Stimulated activated CD4-positive, alpha-beta T cell treated with anti-CD3 and anti-CD28 coated beads, Interleukin-4, amount 100 ng/mL, for 48 hours (primary cell): ENCODE measurements at regions not wholly inside any gene's neighbourhood (a gene's known extent, or its start where the extent isn't known, plus 50 kb on each side); places are given as distances from the start of the nearest gene placed in this dataset.

Source experiments
- DNase-seq, 2 donors: peaks; one replicate each; pipeline ENCODE4 v3.0.0-alpha.2; 2020; ENCODE audit warnings: low read depth in 2 of 2

DNA sequence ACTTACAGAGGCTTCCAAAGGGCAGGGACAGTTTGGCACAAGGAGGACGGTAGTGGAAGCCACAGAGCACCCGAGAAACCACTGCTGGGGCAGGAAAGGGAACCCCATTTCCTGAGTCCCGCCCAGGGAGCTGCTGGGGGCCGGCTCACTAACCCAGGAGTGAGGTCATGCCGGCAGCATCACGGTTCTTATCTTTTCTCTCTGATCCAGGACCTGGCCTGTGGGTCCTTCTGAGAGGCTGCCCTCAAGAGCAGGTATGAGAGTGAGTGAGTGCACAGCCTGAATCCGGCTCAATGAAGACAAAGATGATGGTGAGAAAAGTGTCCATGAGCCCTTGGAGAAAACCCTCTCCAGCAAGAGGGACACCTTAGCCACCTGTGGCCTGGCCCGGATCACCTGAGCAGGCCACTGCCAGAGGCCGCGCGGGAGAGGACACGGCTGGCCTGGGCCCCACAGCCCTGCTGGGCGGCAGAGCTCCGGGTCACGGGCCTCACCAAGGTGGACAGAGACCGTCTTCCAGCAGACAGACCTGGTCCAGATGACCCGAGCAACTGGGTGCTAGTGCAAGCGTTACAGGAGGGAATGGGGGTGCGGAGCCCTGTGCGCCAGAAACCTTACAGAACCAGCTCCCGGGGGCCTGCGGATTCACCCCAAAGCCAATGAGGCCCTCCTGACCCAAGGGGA lies 94.9 kb downstream of the RIPK4 start:
- no peak for DNase-seq

DNA sequence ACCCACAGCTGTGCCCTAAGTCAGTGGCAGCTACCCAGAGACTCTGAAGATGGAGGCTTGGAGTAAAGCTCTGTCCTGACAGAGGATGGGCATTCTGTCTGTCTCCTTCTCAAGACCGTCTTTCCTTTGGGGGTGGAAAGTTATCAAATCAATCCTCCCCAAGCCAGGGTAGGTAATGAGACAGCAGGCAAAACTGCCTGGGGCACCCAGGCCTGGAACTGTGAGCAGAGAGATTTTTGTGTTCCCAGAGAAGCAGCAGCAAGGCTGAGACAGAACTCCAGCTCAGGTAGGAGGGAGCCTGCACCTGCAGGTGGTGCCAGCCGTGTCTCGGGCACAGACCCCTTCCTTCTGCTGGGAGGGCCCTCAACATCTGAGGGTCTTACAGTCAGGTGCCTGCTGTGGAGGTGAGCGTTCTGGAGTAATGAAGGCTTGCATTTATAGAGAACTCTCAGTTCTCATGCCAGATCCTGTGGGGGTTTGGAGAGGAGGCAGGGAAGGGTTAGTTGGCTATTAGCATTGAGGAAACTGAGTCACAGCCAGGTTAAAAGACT lies 95.6 kb downstream of the RIPK4 start:
- DNase-seq: no peak

DNA sequence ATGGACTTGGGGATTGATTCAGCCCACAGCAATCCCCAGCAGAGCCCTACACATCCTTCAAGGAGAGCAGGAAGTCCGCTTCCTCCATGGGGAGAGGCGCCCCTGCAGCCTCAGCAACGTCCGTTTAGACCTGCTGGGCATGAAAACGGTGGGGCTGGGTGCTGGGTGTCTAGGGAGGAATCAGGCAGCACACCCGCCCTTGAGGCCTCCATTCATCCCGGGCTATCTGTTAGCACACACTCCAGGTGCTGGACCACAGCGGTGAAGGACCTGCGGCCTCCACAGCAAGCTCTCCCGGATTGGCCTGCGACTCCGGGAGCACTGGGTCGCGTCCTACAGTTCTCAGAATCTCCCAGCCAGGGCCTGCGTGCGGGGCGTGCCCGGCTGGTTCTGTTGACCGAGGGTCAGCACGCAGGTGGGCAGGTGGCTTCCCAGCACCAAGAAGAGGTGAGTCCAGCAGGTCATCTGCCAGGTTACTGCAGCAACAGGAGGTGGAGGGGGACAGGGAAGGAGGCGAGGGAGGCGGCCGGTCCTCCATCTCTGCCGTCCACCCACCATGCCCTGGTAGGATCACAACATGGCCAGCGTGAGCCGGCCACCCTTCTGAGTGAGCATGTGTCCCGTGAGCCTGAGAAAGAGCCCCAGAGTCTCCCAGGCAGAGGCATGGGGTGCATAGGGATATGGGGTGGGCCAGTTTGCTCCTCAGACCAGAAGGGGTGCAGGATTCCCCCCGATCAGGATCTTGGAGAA lies 96.6 kb downstream of the RIPK4 start:
- DNase-seq: no peak

DNA sequence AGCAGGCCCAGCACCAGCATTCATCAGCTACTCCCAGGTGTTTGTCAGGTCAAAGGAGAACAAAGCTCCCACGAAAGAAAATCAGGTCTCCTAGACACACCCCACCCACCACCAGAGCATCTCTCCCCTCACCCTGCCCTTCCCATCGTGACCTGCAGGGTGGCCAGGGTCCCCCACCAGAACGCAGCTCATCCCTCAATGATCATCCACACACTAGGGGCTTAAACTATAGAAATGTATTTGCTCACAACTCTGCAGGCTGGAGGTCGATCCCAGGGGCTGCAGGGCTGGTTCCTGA lies 97.4 kb downstream of the RIPK4 start:
- no peak for DNase-seq

DNA sequence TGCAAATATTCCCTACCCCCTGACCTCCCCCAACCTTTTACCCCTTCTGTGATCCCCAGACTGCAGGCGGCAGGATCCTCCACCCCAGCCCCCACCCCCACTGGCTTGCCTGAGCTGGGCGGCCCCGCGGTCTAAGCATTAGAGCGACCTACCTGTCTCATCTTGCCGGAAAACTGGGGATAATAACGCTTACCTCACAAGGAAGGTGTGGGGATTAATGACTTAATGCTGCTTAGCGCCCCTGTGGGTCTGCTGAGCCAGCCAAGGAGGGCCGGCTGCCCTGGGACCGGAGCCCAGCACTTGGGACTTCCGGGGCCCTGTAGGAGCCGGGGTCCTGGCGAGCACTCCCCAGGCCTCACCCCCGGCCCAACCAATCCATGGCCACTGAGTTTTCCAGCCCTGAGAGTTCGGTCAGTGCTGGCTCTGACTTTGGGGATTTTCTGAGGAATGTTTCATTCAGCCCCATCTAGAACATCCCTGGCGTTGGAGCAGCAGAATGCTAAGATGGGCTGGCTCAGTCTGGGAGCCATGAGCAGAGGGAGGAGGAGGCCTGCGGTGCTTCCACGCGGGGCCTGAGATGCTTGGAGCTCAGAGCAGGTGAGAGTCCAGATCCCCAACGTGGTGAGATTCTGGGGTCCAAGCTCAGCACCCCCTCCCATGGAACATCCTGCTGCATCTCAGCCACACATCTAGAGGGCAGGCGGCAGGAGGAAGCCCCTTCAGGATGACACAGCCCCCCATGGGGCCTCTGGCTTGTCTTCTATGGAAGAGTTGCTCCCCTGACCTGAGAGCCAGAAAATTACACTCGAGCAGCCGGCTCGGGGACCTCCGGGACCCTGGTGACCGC lies 97.9 kb downstream of the RIPK4 start:
- no peak for DNase-seq

DNA sequence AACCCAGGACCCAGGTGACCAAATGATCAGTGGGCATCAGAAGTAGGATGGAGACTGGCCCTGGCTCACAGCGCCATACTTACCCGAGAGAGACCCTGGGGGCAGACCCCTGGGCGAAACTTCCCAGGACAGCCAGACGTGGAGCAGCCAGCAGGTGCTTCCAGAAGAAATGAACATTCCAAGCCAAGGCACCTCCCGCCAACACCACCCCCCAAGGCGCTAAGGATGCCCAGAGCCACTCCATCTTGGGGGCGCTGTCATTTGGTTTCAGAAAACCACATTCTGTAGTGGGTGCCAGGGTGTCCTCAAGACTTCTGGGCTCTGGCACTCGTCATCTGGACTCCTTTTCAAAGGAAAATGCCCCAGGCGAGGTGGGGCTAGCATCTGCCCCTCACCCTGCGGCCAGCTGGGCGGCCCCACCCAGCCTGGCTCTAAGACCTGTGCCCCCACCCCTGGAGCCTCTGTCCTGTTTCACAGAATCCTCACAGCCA lies 98.8 kb downstream of the RIPK4 start:
- no peak for DNase-seq

DNA sequence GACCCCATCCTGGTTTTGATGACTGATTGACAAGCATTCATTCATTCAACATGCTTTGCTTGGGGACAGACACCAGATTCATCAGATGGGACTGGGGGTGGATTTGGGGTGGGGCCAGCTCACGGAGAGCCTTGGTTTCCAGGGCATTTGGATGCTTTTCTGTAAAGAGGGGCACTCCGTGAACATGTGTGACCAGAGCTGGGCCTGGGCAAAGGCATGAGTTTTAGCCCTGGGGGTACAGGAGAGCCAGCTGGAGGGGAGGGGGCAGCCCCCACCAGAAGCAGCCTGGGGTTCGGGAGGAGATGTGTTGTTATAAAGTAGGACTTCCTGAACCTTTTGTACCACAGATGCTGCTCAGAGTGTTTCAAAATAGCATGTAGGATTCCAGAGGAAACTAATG lies 99.7 kb downstream of the RIPK4 start:
- no peak for DNase-seq

DNA sequence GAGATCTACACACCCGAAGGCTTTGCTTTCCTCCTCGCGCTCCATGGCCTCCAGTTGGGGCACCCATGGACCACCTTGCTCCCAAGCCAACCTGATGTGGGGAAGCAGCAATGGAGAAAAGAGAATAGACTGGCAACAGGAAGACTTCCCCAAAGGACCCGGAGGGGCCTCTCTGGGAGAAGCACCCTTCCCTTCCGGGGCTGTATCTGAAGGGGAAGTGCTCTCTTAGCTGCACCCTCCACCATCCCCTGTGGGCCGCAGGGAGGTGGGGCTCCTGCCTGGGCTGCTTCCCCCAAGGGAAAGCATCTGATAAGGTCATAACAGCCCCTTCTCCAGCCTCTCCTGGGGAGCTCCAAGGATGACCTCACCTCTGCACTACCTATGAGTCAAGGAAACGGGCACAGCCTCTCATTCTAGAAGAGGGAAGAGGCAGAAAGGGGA lies 100.2 kb downstream of the RIPK4 start:
- DNase-seq: no peak

DNA sequence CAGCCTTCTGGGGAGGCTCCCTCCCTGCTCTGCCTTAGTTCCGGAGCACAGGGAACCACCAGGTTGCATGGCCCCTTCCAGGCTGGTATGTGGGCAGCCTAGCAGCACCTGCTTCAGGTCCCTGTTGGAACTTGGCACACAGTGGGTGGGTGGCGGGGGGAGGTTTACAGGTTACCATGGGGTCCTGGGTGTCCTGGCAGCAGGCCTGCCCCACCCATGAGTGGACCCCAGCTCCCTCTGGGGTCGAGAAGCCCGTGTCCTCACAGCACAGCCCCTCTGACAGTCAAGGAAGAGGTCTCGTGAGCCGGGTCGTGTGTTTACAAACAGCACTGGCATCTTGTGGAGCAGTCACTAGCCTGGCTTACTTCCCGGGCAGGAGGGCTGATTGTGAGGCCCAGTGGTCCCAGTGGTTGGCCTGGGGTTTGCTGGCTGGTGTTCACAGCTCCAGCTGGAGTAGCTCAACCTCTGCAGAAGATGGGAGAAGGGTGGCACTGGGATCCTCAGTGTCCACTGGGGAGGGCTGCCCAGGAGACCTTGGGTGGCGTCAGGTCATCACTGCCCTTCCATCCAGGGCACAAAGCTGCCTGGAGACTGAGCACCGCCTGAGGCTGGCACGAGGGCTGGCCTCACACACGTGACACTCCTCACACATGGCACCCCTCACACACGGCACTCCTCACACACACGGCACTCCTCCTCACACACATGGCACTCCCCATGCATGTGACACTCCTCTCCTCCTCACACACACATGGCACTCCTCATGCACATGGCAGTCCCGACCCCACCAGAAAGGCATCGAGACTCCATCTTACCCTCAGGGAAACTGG lies 100.9 kb downstream of the RIPK4 start:
- no peak for DNase-seq

DNA sequence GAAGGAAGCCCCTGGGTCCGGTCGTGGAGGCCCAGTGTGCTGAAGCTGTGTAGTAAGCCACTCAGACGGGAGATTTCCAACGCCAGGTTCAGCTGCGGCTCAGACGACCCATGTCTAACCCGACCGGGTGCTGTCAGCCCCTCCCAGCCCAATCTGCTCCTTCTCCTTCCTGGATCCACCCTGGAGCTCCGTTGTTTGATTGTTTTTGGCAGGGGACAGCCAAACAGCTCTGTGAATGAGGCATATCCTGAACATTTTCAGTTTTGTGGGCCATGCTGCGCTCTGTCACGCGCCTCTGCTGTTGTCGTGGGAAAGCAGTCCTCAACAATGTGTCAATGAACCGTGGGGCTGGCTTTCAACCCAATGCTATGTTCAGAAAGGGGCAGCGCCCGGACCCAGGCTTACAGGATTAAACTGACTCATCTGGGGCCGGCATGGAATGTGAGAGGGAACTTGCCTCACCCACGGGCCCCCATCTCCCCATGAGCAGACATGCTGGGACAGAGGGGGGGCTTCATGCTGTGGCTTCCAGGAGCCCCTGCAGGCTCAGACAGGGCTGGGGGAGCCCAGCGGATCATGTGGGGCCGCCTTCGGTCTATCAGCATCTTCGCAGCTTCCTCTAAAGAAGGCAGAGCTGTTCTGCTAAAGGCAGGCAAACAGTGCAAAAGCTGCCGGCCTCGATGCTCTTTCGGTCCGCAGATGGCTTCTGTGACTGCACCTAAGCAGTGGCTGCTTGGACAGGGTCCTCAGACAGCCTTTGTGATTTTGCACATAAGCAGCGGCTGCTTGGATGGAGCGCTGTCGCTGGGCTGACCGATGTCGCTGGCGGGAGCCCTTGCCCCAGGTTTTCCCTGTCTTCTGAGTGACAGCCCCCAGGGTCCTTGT lies 101.7 kb downstream of the RIPK4 start:
- no peak for DNase-seq

DNA sequence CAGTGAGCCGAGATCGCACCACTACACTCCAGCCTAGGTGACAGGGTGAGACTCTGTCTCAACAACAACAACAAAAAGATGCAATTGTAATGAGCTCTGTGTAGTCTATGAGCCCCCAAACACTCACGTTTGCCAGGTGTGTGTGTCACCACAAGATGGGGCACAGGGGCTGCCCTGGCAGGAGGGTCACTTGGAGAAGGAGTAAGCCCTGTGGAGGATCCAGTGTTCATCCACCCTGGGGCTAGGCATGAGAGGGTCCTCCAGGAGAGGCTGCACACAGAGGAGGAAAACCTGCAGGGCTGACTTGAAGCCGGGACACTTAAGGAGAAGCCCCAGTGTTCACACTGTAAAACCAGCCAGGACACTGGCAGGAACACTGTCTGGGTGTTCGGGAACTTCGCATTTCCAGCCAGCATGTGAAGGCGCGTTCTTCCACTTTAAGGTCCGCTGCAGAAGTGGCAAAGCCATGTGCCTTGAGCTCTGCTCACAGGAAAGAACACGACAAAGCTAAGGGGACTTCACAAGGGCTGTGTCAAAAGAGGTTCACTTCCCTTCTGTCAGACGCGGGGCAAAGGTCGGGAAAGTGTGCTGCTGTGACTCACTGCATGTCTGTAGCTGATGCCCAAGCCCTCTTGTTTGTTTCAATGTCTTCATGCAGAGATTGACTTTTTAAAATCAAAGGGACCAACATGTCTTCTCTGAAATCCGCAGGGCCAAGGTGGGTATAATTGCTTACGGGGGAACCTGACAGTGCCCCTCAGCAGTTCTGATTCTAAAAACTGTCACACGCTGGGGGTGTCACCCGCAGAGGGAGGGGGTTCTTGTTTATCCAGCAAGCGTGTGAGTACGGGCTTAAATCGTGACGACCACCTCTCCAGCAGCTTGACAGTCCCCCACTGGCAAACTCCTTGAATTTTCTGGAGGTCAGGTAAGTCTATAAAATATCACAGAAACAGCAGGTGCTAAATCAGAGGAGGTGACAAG lies 102.8 kb downstream of the RIPK4 start:
- no peak for DNase-seq

DNA sequence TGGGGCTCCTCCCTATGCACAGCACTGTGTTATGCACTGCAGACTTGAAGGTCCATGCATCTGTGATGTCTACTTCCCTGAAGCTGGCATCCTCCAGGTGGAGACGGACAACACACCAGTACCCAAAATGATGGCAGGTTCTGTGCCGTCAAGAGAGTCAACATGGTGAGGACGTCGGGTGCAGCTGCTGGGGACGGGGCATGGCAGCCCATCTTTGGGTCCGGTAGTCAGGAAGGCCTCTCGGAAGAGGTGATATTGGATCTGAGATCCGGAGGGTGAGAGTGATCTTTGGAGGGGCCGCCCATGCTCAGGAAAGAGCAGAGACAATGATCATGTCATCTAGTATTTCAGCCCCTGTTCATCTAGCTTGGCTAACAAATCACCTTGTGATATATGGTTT lies 104.1 kb downstream of the RIPK4 start:
- DNase-seq: no peak

DNA sequence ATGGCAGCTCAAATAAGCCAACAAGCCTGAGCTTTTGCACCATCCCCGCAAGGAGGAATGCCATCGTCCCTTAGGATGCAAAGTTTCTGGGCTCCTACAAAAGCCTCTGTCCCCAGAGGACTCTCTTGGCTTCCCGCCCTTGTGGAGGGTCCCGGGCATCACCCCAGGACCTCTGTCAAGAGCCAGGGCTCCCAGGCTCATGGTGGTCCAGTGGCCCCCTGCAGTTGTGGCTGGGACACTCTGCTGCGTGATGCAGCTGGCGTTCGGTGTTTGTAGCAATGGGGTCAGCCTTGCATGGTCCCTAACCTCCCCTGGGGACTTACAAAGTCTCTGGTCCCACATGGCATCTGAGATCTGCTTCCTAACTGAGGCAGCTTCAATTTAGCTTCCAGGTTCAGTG lies 104.7 kb downstream of the RIPK4 start:
- DNase-seq: no peak

DNA sequence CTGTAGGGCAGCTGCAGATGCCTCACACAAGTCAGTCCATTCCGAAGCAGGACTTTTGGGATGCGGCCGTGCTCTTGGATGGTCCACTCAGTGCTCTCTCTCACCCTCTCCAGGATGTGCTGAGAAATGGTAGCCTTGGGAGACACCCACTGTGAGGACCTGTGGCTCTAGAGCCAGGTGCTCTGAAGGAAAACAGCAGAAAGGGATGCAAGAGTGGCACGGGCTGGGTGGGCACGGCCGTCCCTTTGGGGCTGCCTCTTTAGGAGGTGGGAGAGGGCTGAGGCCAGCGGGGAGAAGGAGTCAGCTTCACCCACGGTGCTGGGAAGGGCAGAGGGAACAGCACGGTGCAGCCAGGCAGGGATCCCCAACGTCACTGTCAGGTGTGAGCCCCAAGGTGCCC lies 106.1 kb downstream of the RIPK4 start:
- no peak for DNase-seq

DNA sequence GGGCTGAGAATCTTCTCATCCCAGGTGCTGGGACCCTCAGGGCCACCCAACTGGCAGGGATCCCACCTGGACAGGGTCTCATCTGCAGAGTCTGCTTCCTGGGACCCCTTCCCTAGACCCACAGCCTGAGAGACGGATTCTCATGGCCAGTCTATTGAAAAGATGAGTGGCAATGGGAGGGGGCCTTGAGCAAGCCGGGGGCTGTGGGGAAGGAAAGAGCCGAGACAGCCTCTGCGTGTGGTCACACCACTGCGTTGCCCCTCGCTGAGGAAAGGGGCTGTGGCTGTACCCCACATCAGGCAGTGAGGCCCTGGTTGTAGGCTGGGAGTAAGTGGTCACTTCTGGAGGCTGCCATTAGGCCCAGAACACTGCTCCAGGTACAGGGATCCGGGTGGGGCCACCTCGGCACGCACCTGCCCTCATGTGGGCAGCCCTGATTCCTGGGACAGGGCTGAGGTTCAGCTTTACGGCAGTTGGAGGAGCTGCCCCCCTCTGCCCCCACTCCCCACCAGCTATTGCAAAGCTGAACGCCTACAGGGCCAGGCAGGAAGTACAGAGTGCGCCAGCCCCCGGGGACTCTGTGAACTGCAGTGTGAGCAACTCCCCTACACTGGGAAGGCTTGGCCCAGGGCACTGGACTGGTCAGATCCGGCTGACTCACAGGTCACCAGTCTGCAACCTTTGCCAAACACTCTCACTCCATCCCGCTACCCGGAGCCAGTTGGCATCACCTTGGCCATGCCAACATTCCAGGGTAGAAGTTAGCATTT lies 106.9 kb downstream of the RIPK4 start:
- no peak for DNase-seq

DNA sequence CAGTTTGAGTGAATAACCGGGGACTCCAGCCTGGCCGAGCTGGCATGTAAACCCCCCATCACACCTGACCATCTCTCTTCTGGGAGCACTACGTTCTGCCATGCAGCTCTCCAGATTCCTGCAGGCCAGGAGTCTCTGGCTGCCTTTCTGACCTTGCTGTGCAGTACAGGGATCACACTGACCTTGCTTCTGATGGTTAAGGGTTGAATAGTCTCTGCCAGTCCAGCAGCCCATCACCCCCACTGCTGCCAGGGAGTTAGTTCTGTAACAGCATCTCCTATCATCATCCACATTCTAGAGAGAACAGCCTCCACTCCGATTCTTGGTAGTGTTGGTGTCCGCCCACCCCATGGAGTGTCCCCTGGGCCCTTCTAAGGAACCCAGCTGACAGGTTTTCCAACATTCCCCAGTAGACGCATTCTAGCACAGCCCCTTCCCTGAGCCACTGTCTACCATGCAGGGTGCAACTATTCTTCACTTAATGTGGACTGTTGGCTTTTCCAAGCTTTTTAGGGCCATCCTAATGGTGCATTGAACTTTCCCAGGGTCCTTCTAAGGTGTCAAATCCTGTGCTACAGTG lies 109.8 kb downstream of the RIPK4 start:
- DNase-seq: no peak

DNA sequence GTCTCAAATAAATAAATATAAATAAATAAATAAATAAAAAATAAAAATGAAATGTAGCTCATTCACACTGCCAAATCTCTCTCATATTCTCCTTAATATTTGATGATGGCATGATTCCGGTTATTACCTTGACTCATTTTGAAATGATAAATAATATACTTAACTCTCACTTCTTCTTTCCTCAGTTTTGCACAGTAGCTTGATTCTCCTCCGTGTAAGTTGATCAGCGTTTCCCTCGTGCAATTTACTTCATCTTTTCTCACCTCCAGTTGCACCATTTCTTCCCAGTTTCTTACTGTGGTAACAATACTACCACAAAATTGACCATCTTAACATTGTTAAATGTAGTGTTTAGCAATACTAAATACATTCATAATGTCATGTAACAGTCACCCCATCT lies 111.6 kb downstream of the RIPK4 start:
- no peak for DNase-seq

DNA sequence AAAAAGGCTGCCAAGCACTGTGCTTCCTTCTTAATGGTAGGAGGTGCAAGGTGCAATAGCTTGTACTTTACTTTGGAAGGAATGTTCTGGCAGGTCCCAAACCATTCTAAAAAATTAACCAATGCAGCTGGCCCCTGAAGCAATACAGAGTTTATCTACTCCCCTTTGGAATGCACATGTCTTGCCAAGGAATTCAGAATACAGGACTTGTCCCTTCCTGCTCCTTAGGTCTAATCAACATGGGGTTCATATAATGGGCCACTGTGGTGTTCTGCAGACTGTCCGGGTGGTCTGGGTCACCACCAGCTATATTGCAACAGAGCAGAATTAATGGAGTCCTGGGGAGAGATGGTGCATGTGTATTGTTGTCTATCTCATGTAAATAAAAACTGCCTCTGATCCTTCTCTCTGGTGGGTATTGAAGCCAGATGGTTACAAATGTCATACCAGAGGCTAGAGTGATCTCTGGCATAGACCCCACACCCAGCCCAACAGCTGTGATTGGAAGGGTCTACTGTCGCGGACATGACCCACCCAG lies 112.8 kb downstream of the RIPK4 start:
- DNase-seq: no peak
